BE2C (cell line): ENCODE measurements at regions not wholly inside any gene's neighbourhood (a gene's known extent, or its start where the extent isn't known, plus 50 kb on each side); places are given as distances from the start of the nearest gene placed in this dataset.

Experiments
- DNase-seq: peaks from one replicate; pipeline ENCODE4 v3.0.0-alpha.2; 2020
- H3K27me3 ChIP-seq: fragments of 250-450 bp; sonication (Bioruptor Pico); 2 replicates; pipeline ENCODE4 v1.5.1; 2020; ENCODE audit warnings: mild to moderate bottlenecking
- H3K36me3 ChIP-seq: fragments of 250-450 bp; sonication (Bioruptor Pico); 2 replicates; pipeline ENCODE4 v1.5.1; 2020; ENCODE audit warnings: mild to moderate bottlenecking
- H3K4me1 ChIP-seq: fragments of 250-450 bp; sonication (Bioruptor Pico); 2 replicates; pipeline ENCODE4 v1.5.1; 2020
- H3K4me3 ChIP-seq: 2 replicates; pipeline ENCODE4 v1.5.1; 2011; ENCODE audit warnings: low read depth, low read length
- H3K9me3 ChIP-seq: fragments of 250-450 bp; sonication (Bioruptor Pico); 2 replicates; pipeline ENCODE4 v1.5.1; 2020
- TF ChIP-seq, protein P1 (sequence below): IDR thresholded peaks from 2 replicates; pipeline ENCODE4 v1.5.1; 2012; ENCODE audit warnings: mild to moderate bottlenecking, low read depth, low read length

- no peak for DNase-seq
- no peak overlapping the region for H3K4me3 ChIP-seq
- H3K27me3 ChIP-seq: no peaks in the 10 kb centered on the region
- no peaks in the 10 kb centered on the region for H3K4me1 ChIP-seq
- no peaks in the 10 kb centered on the region for H3K36me3 ChIP-seq
- TF ChIP-seq, protein P1, sequence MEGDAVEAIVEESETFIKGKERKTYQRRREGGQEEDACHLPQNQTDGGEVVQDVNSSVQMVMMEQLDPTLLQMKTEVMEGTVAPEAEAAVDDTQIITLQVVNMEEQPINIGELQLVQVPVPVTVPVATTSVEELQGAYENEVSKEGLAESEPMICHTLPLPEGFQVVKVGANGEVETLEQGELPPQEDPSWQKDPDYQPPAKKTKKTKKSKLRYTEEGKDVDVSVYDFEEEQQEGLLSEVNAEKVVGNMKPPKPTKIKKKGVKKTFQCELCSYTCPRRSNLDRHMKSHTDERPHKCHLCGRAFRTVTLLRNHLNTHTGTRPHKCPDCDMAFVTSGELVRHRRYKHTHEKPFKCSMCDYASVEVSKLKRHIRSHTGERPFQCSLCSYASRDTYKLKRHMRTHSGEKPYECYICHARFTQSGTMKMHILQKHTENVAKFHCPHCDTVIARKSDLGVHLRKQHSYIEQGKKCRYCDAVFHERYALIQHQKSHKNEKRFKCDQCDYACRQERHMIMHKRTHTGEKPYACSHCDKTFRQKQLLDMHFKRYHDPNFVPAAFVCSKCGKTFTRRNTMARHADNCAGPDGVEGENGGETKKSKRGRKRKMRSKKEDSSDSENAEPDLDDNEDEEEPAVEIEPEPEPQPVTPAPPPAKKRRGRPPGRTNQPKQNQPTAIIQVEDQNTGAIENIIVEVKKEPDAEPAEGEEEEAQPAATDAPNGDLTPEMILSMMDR: no peak
- no peaks in the 10 kb centered on the region for H3K9me3 ChIP-seq
Observed at GRCh38 chr9:7452378-7452777, 347.2 kb downstream of the DMAC1 start.

- Histone ChIP-seq H3K4me3 (no peak overlapping the region), H3K27me3 (no peaks in the 10 kb centered on the region), H3K36me3 (no peaks in the 10 kb centered on the region), H3K9me3 (no peaks in the 10 kb centered on the region), H3K4me1 (no peaks in the 10 kb centered on the region)
- TF ChIP-seq, protein P1: no peak
- DNase-seq: no peak
Observed at GRCh38 chr9:7451062-7451461, 348.5 kb downstream of the DMAC1 start.

DNA sequence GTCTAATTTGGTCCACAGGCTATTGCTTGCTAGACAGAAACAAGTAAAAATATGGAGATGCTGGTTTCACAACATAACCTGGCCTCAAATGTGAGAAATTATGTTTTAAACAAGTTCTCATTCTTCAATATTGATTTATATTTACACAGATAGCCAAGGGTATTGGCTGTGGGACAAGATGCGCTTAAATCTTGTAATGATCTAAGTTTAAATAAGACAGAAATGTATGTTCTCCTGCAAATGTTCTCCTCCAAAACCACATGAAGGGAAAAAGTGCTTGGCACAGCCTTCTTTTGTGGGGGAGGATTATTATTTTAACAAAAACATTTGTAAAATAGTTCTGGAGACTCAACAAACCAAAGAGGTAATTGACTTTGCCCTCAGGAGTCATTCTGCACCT lies 356.0 kb downstream of the DMAC1 start:
- no peaks in the 10 kb centered on the region for H3K27me3 ChIP-seq
- no peaks in the 10 kb centered on the region for H3K9me3 ChIP-seq
- H3K36me3 ChIP-seq: no peaks in the 10 kb centered on the region
- no peaks in the 10 kb centered on the region for H3K4me1 ChIP-seq
- DNase-seq: no peak
- TF ChIP-seq, protein P1: no peak
- no peak overlapping the region for H3K4me3 ChIP-seq

- no peaks in the 10 kb centered on the region for H3K27me3 ChIP-seq
- H3K36me3 ChIP-seq: no peaks in the 10 kb centered on the region
- TF ChIP-seq, protein P1: no peak
- H3K9me3 ChIP-seq: no peaks in the 10 kb centered on the region
- no peak overlapping the region for H3K4me3 ChIP-seq
- H3K4me1 ChIP-seq: no peaks in the 10 kb centered on the region
- peak; percentile 31 for DNase-seq
Observed at GRCh38 chr9:7439355-7439995, 360.1 kb downstream of the DMAC1 start.

GRCh38 chr9:7436754-7437153 lies 362.8 kb downstream of the DMAC1 start:
- no peak for DNase-seq

More at GRCh38 chr9:7436754-7437153, 362.8 kb downstream of the DMAC1 start:
- no peaks in the 10 kb centered on the region for H3K4me1 ChIP-seq
- H3K27me3 ChIP-seq: no peaks in the 10 kb centered on the region
- TF ChIP-seq, protein P1: no peak
- no peak overlapping the region for H3K4me3 ChIP-seq
- no peaks in the 10 kb centered on the region for H3K9me3 ChIP-seq
- H3K36me3 ChIP-seq: no peaks in the 10 kb centered on the region
